ENCODE measurements at regions not wholly inside any gene's neighbourhood (a gene's known extent, or its start where the extent isn't known, plus 50 kb on each side); places are given as distances from the start of the nearest gene placed in this dataset.

DNA sequence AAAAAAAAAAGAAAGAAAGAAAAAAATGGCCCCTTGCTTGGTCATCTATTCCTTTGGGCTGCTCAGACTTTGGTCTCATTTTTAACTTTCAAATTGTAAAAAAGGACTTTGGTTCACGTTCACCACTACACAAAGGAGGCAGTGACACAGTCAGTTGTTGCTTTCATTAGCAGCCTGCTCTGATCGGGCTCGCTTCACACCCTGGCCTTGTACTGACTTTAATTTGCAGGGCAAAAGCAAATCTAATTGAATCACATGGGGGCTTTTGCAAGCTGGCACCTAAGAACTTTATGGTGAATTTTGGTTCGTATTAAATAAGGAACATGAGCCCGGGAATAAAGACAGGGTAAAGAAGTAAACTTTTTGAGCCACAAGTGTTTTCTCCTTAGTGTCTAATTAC is 103.6 kb upstream of the CDH11 start:
- TF ChIP-seq POLR2AphosphoS5 (IDR thresholded peaks at IDR 0.05; ENCODE audit: borderline replicate concordance, low read depth, low read length) (no peak), EZH2 (IDR thresholded peaks at IDR 0.05) (no peak)
